GM18858 (cell line): ENCODE measurements at regions not wholly inside any gene's neighbourhood (a gene's known extent, or its start where the extent isn't known, plus 50 kb on each side); places are given as distances from the start of the nearest gene placed in this dataset.

Experiments
- ATAC-seq: cut with Tn5 transposase; IDR thresholded peaks from one replicate; pipeline ENCODE4 v1.9.1; 2021; ENCODE audit not compliant: unreplicated experiment

GRCh38 chr10:25661632-25662031, 272.4 kb upstream of the MYO3A start:
- no peak for ATAC-seq

GRCh38 chr10:25666276-25666675, 267.8 kb upstream of the MYO3A start:
- ATAC-seq: no peak

GRCh38 chr10:25675204-25675603, 258.8 kb upstream of the MYO3A start:
- no peak for ATAC-seq

- ATAC-seq: no peak
Observed at GRCh38 chr10:25675615-25676014, 258.4 kb upstream of the MYO3A start.

- ATAC-seq: no peak
Observed at GRCh38 chr10:25678220-25678619, 255.8 kb upstream of the MYO3A start.

- ATAC-seq: no peak
Observed at GRCh38 chr10:25678666-25679065, 255.4 kb upstream of the MYO3A start.

- ATAC-seq: no peak
Observed at GRCh38 chr10:25682203-25682851, 251.7 kb upstream of the MYO3A start.

GRCh38 chr10:25683344-25683743, 250.7 kb upstream of the MYO3A start:
- ATAC-seq: no peak

- ATAC-seq: no peak
Observed at GRCh38 chr10:25687521-25687920, 246.5 kb upstream of the MYO3A start.

- no peak for ATAC-seq
Observed at GRCh38 chr10:25689346-25690100, 244.5 kb upstream of the MYO3A start.

- no peak for ATAC-seq
Observed at GRCh38 chr10:25692761-25693160, 241.3 kb upstream of the MYO3A start.

GRCh38 chr10:25694206-25694933, 239.7 kb upstream of the MYO3A start:
- ATAC-seq: no peak

GRCh38 chr10:25694971-25695370, 239.1 kb upstream of the MYO3A start:
- ATAC-seq: no peak

GRCh38 chr10:25695586-25695985, 238.4 kb upstream of the MYO3A start:
- ATAC-seq: no peak

GRCh38 chr10:25696013-25696708, 237.9 kb upstream of the MYO3A start:
- no peak for ATAC-seq

GRCh38 chr10:25697412-25697811, 236.6 kb upstream of the MYO3A start:
- ATAC-seq: no peak

GRCh38 chr10:25698638-25699037, 235.4 kb upstream of the MYO3A start:
- no peak for ATAC-seq

- no peak for ATAC-seq
Observed at GRCh38 chr10:25699631-25700030, 234.4 kb upstream of the MYO3A start.

GRCh38 chr10:25701652-25702051, 232.4 kb upstream of the MYO3A start:
- ATAC-seq: no peak

GRCh38 chr10:25704622-25705021, 229.4 kb upstream of the MYO3A start:
- no peak for ATAC-seq

- ATAC-seq: no peak
Observed at GRCh38 chr10:25707572-25707971, 226.5 kb upstream of the MYO3A start.
